Left lung (tissue), 4 donors: ENCODE measurements at regions not wholly inside any gene's neighbourhood (a gene's known extent, or its start where the extent isn't known, plus 50 kb on each side); places are given as distances from the start of the nearest gene placed in this dataset.
"Not testable (repeated sequence)": the region's sequence is repeated elsewhere in the genome, so short reads cannot be mapped to it uniquely, and the experiment has no call there.

ENCODE experiments used
- ATAC-seq: fragments of 200-7000 bp; cut with Tn5 transposase; one replicate; pipeline ENCODE4 v1.9.1; 2020; ENCODE audit warnings: moderate library complexity
- DNase-seq, 4 donors: peaks; one replicate each; pipeline ENCODE4 v3.0.0-alpha.2; 2013 to 2020
- H3K27ac ChIP-seq, 2 donors: fragments of 200-600 bp; sonication (generic) in 1 of 2; one replicate each; pipeline versions ENCODE4 v1.5.0 to v1.8.0; 2020 to 2021
- H3K27me3 ChIP-seq, 2 donors: fragments of 200-600 bp; sonication (generic) in 1 of 2; one replicate each; pipeline versions ENCODE4 v1.5.0 to v1.8.0; 2020 to 2021
- H3K36me3 ChIP-seq, 2 donors: fragments of 200-600 bp; sonication (generic) in 1 of 2; one replicate each; pipeline versions ENCODE4 v1.5.0 to v1.8.0; 2020 to 2021
- H3K4me1 ChIP-seq, 2 donors: fragments of 200-600 bp; one replicate each; pipeline ENCODE4 v1.8.0; 2021
- H3K4me3 ChIP-seq, 2 donors: fragments of 200-600 bp; sonication (generic) in 1 of 2; one replicate each; pipeline versions ENCODE4 v1.5.0 to v1.8.0; 2020 to 2021; ENCODE audit warnings: mild to moderate bottlenecking in 1 of 2
- H3K9me3 ChIP-seq, 2 donors: fragments of 200-600 bp; sonication (generic) in 1 of 2; one replicate each; pipeline versions ENCODE4 v1.5.0 to v1.8.0; 2020 to 2021
- intact Hi-C, 2 donors: fragments of 100-400 bp; cut with DNase I; formaldehyde crosslinking; loops; one replicate each; pipeline versions ENCODE4 v1.11.2 to v1.14.2; 2022
- TF ChIP-seq, protein P1 (sequence below), 2 donors: fragments of 200-600 bp; sonication (generic) in 1 of 2; IDR thresholded peaks; one replicate each; pipeline versions ENCODE4 v1.5.0 to v1.8.0; 2021; ENCODE audit warnings: antibody characterized with exemption in 2 of 2
- donor health status: DM: no; HTN: yes; CAD: no.
- donor health status: DM: no; HTN: no; CAD: no.

DNA sequence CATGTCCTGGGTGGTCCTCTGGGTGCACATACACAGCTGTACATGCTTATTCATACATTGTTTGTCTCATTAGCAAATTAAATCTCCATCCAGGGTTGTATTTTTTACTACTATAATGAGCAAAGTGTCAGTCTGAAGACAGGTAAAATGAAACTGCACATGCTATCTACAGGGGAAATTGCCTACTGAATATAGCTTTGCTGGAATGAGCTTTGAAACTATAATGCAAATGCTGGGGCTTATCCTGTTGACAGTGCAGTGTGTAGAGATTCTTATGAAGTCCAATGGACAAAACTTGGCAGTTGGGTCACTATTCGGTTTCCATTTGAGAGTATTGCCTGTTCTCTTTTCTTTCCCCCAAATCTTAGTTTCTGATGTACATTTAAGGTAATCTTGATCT lies 292.8 kb upstream of the LRP1B start:
- H3K36me3 ChIP-seq = no peaks in the 10 kb centered on the region
- no peak for ATAC-seq
- H3K27ac ChIP-seq = no peak overlapping the region
- DNase-seq = no peak
- intact Hi-C loops = no loop called here
- H3K9me3 ChIP-seq = no peaks in the 10 kb centered on the region
- H3K4me3 ChIP-seq = no peak overlapping the region
- H3K27me3 ChIP-seq = no peaks in the 10 kb centered on the region
- TF ChIP-seq, protein P1, sequence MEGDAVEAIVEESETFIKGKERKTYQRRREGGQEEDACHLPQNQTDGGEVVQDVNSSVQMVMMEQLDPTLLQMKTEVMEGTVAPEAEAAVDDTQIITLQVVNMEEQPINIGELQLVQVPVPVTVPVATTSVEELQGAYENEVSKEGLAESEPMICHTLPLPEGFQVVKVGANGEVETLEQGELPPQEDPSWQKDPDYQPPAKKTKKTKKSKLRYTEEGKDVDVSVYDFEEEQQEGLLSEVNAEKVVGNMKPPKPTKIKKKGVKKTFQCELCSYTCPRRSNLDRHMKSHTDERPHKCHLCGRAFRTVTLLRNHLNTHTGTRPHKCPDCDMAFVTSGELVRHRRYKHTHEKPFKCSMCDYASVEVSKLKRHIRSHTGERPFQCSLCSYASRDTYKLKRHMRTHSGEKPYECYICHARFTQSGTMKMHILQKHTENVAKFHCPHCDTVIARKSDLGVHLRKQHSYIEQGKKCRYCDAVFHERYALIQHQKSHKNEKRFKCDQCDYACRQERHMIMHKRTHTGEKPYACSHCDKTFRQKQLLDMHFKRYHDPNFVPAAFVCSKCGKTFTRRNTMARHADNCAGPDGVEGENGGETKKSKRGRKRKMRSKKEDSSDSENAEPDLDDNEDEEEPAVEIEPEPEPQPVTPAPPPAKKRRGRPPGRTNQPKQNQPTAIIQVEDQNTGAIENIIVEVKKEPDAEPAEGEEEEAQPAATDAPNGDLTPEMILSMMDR (IDR thresholded peaks at IDR 0.05) = no peak
- no peaks in the 10 kb centered on the region for H3K4me1 ChIP-seq

DNA sequence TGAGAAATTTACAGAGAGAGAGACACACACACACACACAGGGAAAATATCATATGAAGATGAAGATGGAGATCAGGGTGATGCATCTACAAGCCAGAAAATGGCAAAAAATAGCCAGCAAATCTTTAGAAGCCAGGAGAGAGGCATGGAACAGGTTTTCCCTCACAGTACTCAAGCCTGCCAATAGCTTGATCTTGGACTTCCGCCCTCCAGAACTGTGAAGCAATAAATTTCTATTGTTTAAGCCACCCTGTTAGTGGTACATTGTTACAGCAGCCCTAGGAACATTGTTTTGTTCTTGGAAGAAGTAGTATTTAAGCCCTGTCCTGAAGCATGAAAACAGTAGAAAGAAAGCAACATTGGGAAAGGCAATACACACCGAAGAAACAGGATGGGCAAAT lies 292.0 kb upstream of the LRP1B start:
- Histone ChIP-seq H3K27me3 (no peaks in the 10 kb centered on the region), H3K4me1 (no peaks in the 10 kb centered on the region), H3K9me3 (no peaks in the 10 kb centered on the region), H3K36me3 (no peaks in the 10 kb centered on the region), H3K27ac (no peak overlapping the region), H3K4me3 (no peak overlapping the region)
- TF ChIP-seq, protein P1 (IDR thresholded peaks at IDR 0.05) = no peak
- DNase-seq (no peak), ATAC-seq (no peak)
- intact Hi-C loops = no loop called here

DNA sequence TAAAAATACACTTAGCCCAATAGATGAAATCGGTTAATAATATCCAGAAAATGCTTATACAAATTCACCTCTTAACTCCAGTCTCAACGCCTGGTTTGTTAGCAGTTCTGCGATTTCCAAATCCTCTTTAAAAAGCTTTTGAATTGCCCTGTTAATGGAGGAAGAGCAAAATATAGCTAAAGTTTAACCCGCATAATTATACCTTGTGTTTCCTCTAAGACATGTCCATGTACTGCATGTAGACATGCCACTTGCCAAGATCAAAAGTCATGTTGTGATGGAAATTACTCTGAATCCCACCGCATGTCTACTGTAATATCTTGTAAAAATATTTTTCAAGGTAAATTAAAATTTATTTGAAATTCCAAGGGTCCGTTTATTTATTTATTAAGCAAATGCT lies 291.2 kb upstream of the LRP1B start:
- no peak for ATAC-seq
- intact Hi-C loops = no loop called here
- Histone ChIP-seq H3K9me3 (no peaks in the 10 kb centered on the region), H3K36me3 (no peaks in the 10 kb centered on the region), H3K27ac (no peak overlapping the region), H3K4me3 (no peak overlapping the region), H3K27me3 (no peaks in the 10 kb centered on the region), H3K4me1 (no peaks in the 10 kb centered on the region)
- DNase-seq = no peak
- TF ChIP-seq, protein P1 (IDR thresholded peaks at IDR 0.05) = no peak

DNA sequence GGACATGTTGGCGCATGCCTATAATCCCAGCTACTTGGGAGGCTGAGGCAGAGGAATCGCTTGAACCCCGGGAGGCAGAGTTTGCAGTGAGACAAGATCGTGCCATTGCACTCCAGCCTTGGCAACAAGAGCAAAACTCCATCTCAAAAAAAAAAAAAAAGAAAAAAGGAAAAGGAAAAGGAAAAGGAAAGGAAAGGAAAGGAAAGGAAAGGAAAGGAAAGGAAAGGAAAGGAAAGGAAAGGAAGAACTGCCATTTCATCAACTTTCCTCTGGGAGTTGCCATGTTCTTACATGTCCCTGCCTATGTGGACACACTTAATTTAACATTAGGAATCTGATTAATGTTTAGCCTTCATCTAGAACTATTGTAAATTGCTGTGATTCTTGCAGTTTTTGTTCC lies 287.9 kb upstream of the LRP1B start:
- H3K27ac ChIP-seq, H3K27me3 ChIP-seq, DNase-seq, intact Hi-C loops, H3K9me3 ChIP-seq, H3K4me1 ChIP-seq, H3K4me3 ChIP-seq, ATAC-seq, H3K36me3 ChIP-seq: not testable (repeated sequence)

DNA sequence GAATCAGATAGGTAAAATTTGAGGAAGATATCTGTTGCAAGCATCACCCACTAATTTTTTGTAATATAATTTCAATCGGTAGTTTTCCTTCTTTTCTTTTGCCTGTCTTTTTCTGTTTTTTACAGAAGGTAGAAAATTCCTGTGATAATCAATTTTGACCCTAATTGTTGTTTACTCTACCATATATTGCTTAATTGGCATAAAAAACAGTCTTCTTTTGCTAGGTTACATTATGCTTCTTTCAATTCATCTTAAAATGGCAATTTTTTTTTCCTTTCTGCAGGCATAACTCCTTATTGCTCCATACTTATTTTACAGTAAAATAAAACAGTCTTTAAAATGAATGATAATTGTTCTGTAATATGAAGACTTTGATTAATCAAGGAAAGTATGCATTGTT lies 286.2 kb upstream of the LRP1B start:
- TF ChIP-seq, protein P1 (IDR thresholded peaks at IDR 0.05) = no peak
- no peak overlapping the region for H3K27ac ChIP-seq
- no peaks in the 10 kb centered on the region for H3K36me3 ChIP-seq
- no peak overlapping the region for H3K4me3 ChIP-seq
- no peaks in the 10 kb centered on the region for H3K4me1 ChIP-seq
- no peaks in the 10 kb centered on the region for H3K27me3 ChIP-seq
- no peak for ATAC-seq
- H3K9me3 ChIP-seq = no peaks in the 10 kb centered on the region
- intact Hi-C loops = no loop called here
- DNase-seq = no peak

DNA sequence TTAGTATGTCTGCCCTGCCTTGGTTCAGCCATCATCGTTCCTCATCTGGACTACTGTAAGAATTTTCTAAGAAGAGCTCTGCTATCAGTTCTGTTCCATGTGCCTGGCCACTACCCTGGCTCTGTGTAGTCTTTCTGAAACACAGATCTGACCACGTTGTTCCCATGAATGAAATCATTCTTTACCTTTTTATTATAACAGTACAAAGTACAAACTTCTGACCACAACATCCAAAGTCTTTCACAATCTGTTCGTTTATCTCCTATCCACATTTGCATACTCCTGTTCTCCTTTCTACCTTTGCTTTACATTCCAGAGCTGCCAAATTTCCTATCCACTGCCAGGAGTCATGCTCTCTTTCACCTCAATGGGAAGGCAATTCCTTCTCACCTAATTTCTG lies 284.6 kb upstream of the LRP1B start:
- no peak for DNase-seq
- Histone ChIP-seq H3K27me3 (no peaks in the 10 kb centered on the region), H3K4me3 (no peak overlapping the region), H3K4me1 (no peaks in the 10 kb centered on the region), H3K27ac (no peak overlapping the region), H3K9me3 (no peaks in the 10 kb centered on the region), H3K36me3 (no peaks in the 10 kb centered on the region)
- intact Hi-C loops = no loop called here
- ATAC-seq = no peak
- TF ChIP-seq, protein P1 (IDR thresholded peaks at IDR 0.05) = no peak
